Daoy (cell line): ENCODE measurements at regions not wholly inside any gene's neighbourhood (a gene's known extent, or its start where the extent isn't known, plus 50 kb on each side); places are given as distances from the start of the nearest gene placed in this dataset.
A peak's percentile ranks its signal among the peaks of the same experiment; 100 is the strongest.

Experiments used
- DNase-seq: peaks from one replicate; pipeline ENCODE4 v3.0.0-alpha.2; 2015; ENCODE audit warnings: low read depth

DNA sequence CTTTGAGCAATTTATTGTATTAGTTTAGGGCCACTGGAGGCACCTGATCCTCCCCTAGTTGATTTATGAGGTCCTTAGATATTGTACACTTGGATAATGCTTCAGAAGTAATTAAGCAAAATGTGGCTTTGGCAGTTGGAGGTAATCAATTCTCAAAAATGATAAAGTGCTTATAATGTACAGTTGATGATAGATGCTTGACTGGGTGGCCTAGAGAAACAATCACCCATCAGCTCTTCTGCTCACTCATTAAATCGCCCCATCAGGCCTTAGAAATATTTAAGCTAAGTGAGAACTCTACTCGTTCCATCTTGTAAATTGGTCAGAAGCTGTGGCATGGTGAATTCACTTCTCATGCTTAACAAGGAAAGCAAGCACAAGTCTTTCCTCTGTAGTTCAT lies 349.9 kb downstream of the SAMD5 start:
- DNase-seq, result no peak

DNA sequence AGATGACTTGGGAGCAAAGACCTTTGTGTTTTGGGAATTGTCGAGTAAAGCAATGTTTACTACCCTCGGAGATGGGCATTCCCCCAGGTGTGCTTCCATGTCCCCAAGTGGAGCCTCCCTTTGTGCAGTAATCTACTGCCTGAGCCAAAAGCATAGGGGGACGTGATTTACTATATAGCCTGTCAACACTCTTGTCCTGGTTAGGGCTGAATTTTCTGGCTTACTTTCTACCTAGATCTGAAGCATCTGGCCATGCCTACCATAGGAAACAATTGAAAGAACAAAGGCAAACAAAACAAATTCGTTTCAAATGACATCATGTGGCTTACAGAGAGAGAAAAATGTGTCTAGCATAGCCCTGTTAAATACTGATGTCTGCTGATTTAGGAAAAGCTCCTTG lies 350.6 kb downstream of the SAMD5 start:
- no peak for DNase-seq

DNA sequence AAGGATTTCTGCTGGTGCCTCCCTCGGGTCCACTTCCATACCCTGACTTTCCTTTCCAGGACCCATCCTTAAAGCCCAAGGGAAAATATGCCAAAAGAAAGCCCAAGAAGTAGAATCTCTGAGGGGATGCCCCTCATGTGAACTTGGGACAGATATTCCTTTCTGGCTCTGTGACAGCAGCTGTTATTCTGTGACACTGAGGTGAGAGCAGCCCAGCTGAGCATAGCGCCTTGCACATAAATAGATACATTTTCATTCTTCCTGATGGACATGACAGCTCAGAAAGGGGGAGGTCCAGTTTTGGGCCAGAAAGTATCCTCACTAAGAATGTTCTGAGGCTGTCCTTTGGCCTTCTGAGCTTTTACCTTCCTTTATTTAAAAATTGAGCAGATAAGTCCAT lies 353.2 kb downstream of the SAMD5 start:
- no peak for DNase-seq

DNA sequence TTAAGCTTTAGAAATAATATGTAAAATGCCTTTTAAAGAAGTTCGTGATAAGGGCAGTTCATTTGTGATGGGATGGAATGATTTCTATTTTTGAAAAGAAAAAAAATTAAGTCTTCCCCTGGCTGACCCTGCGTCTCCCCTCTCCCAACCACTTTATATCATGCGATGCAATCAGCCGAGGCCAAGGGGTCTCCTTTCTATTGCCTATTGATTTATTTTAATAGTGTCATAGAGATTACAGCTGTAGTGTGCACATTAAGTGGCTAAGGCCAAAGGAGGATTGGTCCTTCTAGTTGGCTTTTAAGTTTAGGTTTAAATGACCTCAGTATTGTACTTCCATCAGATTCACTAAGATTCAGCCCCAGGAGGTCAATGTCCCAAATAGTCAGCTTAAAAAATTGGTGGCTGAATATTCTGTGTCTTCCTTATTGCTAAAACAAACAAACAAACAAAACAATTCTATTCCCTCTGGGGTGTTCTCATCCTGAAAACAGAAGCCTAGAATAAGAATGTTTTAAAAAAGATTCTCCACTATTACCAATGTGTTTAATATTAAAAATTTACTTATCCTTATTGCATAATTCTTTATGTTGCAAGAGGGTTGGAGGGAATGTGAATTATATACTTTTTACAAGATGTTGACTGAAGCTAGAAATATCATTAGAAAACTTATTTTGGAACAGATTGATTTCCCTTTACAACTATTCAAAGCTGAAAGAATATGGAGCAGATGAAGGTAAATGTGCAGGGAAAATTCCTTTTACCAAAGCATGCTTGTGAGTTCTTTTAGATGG lies 359.1 kb downstream of the SAMD5 start:
- DNase-seq, result no peak

DNA sequence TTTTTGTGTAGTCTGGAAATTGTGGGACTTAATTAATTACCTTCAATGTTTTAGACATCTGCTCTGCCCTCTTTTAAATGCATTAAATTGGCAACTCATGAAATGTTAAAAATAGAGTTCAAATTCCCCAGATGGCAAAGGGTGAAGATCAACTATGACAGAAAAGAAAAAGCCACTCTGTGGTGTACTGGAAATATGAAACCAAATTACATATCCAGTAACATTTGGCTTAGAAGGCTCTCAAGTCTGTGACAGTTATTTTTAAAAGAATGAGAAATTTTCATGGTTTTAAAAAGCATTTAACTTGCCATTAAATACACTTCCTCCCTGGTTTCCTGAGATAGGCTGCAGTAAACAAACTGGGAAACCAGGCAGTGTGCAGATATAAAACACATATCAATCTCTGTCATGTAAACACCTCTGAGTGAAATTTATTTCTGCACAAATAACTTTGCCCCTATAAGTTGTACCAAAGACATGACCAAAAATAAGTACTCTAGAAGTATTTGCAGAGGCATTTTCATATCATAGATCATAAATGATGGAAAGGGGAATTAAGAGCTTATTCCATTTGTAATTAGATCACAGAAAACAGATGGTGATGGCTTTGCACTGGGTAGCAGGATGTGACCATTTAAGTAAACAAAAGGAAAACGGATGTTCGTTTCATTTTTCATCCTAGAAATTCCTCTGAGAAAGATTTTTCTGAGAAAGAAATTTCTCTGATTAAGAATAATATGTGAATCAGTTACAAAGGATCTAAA lies 360.1 kb downstream of the SAMD5 start:
- no peak for DNase-seq

DNA sequence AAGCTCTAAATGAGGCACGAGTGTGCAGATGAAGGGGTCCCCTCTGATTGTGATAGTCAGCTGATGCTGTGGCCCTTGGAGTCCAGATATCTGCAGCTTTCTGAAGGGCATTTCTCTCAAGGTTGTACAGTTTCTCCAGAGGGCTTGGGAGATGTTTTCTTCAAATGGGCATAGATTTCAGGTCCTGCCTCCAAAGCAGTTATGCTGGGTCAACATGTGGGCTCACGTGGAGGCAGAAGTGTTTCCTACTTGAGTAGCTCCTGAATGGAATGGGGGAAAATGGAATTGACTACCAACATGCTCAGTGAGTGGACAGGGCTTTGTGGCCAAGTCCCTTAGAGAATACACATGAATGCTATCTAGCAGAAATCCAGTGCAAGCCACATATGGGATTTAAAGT lies 360.7 kb downstream of the SAMD5 start:
- DNase-seq, result no peak

DNA sequence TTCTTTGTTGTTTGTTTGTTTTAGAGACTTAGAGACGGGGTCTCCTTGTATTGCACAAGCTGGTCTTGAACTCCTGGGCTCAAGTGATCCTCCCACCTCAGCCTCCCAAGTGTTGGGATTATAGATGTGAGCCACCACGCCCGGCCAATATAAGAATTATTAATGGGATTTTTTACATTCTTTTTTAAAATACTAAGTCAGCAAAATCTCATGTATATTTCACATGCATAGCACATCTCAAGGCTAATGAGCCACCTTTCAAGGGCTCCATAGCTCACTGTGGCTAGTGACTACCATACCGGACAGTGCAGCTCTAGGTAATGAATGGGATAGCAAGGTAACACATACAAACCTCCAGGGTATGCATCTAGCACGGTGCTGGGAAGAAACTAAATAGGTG lies 361.4 kb downstream of the SAMD5 start:
- no peak for DNase-seq

DNA sequence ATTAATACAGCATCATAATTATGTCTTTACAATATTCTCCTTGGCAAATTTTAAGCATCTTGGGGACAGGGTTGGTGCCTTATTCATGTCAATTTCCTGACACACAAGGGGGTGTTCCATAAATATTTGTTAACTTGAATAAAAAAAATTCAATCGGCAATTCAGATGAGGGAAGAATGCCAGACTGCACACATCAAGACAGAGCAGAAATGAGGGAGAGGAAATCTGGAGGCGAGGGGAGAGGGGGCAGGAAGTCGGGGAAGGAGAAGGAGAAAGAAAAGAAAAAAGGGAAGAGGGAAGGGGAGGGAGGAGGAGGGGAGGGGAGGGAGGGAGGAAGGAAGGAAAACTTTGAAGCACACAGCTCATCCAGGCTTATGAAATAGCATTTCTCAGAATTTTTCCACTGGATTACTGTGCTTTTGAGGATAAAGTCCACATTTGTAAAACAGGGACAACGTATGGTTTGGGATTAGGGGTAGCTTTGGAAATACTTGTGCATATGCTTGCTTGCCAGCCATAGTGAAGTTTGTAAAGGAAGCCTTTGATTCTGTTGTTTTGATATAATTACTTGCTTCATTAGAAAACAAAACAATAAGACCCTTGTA lies 362.1 kb downstream of the SAMD5 start:
- no peak for DNase-seq

DNA sequence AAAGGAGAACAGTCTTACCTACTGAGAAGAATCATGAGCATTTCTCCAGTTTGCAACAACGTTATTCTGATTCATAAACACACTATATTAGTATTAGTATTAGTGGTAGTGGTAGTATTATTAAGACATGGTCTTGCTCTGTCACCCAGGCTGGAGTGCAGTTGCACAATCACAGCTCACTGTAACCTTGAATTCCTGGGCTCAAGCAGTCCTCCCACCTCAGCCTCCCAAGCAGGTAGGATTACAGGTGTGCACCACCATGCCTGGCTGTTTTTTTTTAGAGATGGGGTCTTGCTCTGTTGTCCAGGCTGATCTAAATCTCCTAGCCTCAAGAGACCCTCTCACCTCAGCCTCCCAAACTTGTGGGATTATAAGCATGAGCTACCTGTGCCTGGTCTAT lies 363.5 kb downstream of the SAMD5 start:
- DNase-seq, result no peak

DNA sequence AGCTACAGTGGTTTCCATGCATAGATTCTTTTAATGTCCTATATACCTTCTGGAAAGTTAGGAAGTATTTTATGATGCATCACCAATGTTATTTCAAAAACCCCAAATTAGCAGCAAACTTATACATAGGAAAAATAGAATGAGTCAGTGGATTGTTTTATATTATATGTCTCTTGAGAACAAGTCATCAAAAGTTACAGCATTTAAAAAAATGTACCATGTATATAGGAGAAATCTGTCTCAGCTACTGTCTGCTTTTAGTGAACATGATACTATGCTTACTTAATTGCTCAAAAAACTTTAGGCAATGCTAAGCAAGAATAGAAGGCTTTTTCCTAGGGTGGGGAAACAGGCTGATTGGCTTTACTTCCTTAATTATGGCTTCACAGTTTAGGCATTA lies 365.3 kb downstream of the SAMD5 start:
- no peak for DNase-seq

DNA sequence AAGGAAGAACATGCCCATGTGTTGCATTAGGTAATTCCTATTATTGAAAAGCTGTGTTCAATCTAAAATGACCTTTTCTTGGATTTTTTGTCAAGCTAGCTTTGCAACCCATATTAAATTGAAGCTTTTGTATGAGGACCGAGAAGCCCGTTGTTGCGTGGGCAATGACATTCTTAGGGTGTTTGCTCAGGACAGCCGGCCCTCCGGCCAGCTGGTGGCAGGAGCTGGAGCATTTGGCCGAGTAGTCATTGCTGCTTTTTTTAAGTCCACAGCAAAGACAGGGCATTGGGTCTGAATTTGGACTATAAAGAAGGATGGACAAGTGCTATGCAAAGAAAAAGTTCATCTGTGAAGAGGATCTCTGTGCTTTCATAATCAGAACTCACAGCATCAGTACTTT lies 365.8 kb downstream of the SAMD5 start:
- DNase-seq, result no peak

DNA sequence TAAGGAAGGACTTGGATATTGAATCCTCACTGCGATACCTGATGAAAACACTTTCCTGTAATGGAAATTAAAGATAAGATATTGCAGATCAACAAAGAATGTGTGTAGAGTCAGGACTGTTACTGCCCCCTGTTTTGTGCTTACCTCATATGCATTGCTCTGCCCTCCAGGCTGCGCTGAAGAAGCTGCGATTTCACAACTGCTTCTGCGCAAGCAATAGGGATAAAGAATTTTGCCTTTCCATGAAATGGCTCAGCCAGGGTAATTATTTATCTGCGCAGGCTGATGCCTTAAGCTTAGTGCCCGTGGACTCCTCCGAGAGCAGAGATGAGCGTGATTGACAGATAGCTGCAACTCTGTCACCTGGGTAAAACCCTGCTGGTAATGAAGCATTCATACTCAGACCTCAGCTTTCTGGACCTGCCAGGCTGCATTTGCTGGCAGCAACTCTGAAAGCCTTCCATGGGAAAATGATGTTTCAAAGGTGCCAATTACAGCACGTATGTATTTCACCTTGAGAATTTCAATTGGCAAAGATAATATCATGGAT lies 370.6 kb downstream of the SAMD5 start:
- DNase-seq, result no peak

DNA sequence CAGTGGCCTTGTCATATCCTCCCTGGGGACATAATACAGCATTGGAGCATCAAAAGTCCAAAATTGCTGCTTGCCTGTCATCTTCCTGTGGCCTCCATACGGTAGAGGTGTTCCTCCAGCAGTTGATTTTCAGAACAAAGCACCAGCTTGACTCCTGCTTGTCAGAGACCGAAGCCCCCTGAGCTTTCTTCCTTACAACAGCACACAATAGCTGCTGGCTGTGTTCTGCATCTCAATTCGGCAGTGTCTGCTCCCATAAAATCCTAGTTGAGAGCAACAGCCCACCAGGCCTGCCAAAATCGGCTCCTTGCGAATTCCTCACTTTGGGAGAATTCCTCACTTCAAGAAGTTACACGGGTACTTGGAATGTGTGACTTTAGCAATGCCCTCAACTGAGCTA lies 372.9 kb downstream of the SAMD5 start:
- no peak for DNase-seq

DNA sequence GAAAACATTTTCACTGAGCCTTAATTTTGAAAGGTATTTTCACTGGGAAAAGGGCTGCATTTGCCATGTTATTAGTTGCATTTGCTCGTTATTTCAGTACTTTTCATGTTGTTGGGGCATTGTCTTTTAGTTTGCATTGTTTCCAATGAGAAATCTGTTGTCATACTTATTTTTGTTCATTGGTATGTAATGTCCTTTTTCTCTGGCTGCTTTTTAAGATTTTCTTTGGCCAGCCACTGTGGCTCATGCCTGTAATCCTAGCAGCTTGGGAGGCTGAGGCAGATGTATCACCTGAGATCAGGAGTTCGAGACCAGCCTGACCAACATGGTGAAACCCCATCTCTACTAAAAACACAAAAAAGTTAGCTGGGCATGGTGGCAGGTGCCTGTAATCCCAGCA lies 379.9 kb downstream of the SAMD5 start:
- no peak for DNase-seq

DNA sequence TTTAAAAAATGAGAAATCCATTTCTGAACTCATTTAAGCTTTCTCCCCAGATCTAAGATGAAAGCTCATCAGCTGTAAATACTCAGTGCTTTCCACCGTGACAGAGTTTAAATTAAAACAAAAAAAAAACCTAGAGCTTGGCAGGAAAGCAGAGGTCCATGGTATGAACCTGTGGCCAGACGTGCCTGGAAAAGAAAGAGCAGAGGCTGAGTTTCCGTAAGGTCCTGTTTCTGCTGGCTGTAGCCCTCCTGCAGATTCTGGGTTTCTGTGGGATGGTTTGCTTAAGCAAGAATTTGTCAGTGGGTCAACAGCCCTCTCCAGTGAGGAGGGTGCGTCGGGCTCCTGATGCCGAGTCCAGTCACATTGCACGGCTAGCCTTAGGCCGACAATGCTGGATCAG lies 383.2 kb downstream of the SAMD5 start:
- DNase-seq, result no peak

DNA sequence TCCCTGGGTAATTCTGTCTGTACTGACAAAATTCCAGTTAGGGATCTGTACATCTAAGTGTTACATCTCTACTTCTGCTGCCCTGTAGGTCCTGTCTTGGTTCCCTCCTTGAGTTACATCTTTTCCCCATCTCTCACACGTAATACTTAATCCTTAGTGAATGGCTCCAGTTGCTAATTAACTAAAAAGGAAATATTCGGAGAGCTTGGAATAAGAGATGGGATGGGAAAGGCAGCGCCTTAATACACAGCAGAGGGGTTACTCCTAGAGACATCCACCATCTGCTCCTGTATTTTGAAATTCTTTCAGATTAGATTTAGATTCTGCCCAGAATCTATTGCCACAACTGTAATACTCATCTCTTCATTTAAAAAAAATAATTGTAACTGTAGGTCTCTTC lies 384.0 kb downstream of the SAMD5 start:
- DNase-seq, result no peak

DNA sequence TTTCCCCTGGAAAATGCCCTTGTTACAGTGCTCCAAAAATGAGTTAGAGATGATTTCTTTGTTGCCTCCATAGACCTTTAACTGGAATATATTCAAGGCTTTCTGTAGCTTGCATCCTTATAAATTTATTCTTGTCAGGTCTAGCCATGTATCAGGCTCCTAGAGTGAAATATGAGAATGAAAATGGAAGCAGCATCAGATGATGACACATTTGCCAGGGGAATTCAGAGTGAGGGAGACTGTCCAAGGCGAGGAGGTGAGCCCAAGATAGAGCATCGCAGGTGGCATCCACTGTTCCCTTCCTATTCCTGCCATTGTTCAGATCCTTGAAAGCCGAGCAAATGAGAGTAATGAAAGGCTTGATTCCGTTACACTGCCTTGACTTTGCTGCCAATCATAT lies 386.8 kb downstream of the SAMD5 start:
- DNase-seq, result no peak

DNA sequence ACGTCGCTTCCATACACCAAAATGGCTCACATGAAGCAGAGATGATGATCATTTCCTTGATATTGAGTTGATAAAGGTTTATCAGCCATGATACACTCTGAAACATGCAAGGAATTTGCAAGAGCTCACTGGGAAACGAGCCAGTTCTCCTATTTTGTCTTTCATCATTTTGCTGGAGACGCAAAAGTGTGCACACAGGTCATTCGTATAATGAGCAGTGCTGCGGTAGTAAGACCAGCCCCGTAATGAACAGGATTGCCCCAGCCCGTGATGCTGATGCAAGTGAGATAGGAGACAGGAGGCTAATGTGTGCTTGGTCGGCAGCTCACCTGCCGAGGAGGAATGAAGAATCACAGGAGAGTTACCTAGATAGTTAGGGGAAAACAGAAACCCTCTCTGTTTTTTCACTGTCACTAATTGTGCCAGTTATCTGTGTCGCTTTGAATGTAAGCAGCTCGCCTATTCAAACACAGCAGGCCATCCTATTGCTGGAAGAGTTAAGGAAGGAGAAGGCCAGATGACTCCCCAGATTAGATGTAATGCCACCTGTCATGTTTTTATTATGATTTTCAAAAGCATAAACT lies 391.8 kb downstream of the SAMD5 start:
- DNase-seq, result no peak

DNA sequence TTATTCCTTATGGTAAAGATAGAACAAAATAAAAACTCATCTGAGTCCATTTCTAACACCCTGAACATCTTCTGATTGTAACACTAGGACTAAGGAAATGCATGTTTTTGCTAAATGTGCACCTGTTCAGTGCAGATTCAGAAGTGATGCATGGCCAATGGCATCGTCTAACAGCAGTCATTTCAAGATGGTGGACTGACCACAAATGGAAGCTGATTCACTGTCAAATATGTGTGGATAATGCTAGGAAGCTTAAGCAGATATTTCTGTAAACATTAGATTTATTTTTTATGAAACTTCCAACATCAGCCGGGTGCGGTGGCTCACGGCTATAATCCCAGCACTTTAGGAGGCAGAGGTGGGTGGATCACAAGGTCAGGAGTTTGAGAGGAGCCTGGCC lies 394.8 kb downstream of the SAMD5 start:
- DNase-seq, result no peak

DNA sequence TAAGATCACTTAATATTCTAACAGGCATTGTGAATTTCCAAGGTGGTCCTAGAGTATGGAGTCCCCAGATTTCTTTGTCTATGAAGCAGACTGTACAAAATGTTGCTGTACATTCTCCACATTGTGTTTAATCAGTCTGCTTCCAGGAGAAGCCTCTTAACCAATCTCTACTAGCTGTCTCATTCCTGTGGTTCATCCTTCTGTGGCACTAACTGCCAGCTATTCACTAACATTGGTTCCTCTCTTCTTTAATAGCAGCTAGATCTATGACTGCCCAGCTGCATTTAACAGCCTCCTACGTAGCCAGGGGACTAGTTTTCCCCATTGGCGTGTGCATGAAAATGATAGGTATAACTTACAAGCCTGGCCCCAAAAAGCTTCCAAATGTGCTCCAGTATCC lies 395.4 kb downstream of the SAMD5 start:
- no peak for DNase-seq

DNA sequence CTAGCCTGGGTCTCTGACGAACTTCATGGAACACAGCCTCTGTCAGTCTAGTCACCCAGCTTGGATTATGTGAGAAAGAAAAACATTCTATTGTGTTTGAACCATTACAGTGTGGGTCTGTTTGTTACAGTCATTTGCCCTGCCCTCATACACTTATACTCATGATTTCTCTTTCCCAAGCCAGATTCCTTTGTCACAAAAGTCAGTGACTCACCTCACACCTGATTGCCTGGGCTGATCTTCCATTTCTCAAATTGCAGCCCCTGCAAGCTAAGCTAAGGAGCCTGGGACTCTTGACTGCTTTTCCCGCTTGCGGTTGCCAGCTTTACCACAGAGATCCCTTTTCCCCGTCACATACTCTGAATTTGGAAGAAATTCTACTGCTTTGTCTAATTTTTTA lies 395.9 kb downstream of the SAMD5 start:
- peak; percentile 20 for DNase-seq

DNA sequence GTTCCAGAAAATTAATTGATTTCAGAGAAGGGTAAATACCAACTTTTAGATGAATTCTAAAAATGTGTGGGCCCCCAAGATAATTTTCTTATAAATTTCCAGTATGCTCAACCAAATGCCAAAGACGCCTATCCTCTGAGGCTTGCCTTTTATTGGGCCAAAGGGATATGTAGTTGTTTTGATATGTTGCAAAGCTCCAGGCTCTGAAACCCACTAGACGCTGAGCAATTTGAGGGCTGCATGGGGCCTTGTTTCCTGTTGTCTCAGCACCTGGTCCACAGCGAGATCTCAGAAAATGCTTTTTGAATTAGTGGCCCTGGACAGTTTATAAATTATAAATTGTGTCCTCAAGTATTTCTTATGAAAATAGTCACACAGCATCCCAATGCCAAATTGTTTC lies 397.2 kb downstream of the SAMD5 start:
- no peak for DNase-seq
